Right lobe of liver (tissue), 4 donors: ENCODE measurements at regions not wholly inside any gene's neighbourhood (a gene's known extent, or its start where the extent isn't known, plus 50 kb on each side); places are given as distances from the start of the nearest gene placed in this dataset.

ENCODE experiments used
- CTCF ChIP-seq, 4 donors: fragments of 200-600 bp in 3 of 4; fragments of 450-650 bp in 1 of 4; IDR thresholded peaks; one replicate each; pipeline versions ENCODE4 v1.5.1 to v1.8.0; 2016 to 2022; ENCODE audit warnings: antibody characterized with exemption in 4 of 4, mild to moderate bottlenecking in 2 of 4
- POLR2A ChIP-seq: fragments of 450-650 bp; IDR thresholded peaks from one replicate; pipeline ENCODE4 v1.6.1; 2017; ENCODE audit warnings: antibody characterized with exemption, mild to moderate bottlenecking
- donor health status: DM: no; HTN: no; CAD: no.
- donor health status: DM: no; HTN: no; CAD: no.
- donor health status: DM: no; HTN: yes; CAD: no.

DNA sequence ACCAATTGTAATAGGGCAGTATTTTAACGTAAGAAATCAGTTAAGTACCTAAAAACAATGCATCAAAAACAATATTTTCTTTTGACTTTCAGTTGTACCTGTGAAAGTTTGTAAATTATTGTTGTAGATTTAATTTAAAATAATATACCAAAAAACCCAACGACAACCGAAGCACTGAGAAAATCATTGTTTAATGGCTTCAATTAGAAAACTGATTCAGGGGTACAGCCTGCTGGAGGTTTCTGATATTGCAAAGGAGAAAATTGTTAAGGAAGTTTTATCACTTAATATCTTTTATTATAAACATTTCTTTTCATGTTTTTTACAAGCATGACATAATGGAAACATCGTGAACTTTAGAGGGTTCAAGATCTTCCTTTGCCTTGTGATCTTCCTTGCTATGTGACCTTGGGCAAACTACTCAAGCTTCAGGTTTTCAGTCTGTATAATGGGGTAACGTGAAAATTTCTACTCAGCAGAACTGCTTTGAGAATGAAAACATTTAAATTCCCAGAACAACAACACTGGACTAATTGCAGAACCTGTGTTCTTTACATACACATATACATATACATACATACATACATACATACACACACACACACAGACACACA, 76.3 kb upstream of the GLS start:
- peak; percentile 50 to 67 (median 56) for TF ChIP-seq CTCF (IDR thresholded peaks at IDR 0.05)
- no peak for TF ChIP-seq POLR2A
